Activated naive CD4-positive, alpha-beta T cell (primary cell): ENCODE measurements at regions not wholly inside any gene's neighbourhood (a gene's known extent, or its start where the extent isn't known, plus 50 kb on each side); places are given as distances from the start of the nearest gene placed in this dataset.
"Not testable (repeated sequence)": the region's sequence is repeated elsewhere in the genome, so short reads cannot be mapped to it uniquely, and the experiment has no call there.

ENCODE experiments used
- DNase-seq, 4 experiments: peaks; one replicate each; lab custom pipeline; 2025; lab: John Stamatoyannopoulos, UW

DNA sequence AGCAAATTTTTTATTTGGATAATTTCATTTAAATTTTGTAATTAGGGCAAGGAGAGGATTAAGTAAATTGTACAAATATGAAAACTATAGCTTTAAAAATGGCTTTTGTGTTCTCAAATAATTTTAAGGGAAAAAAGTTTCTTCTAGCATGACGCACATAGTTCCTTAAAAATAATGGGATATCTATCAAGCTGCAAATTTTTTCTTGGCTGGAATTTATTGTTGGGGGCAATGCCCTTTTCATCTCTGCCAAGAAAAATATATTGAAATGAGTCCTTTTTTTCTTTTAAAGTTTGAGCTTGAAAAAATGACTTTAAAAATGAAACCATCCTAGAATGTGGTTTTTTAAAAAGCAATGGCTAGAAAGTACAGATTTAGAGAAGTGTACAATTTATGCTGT lies 154.4 kb upstream of the UGT8 start:
- no peak for DNase-seq

- not testable (repeated sequence) for DNase-seq
Observed at GRCh38 chr4:114447963-114448516, 150.6 kb upstream of the UGT8 start.

DNA sequence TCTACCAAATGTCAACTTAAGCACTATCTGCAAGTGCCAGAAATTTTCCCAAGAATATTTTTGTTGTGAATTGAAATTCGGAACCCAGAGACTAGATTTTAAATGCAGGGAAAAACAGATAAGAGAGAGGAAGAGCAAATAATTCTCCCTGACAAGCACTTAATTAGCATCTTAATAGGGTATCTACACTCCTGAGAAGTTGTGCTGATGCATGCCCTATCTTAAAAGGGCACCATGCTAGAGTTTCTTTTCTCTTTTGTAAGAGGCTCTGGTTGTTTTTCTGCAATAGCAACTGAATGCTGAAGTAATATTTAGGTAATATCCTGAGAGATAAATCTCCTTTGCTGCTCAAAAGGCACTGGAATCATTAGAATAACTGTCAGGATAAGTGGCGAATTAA lies 139.9 kb upstream of the UGT8 start:
- no peak for DNase-seq

- DNase-seq: no peak
Observed at GRCh38 chr4:114464726-114465272, 133.8 kb upstream of the UGT8 start.

DNA sequence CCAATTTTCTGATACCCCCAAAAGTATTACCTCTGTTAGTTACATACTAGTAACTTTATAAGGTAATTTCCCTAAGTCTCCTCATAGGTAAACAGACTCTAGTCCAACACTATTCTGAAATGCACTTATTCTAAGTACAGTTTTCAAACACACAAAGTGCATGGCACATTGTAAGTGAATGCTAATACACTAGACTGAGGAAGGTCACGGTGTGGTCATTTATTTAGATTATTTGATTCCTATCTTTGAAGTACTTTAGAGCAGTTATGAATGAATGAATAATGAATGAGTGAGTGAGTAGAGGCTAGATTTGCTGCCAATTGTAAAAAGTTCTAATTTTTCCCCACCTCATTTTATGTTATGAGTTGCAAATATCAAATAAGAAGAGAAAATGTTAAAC lies 132.8 kb upstream of the UGT8 start:
- no peak for DNase-seq

DNA sequence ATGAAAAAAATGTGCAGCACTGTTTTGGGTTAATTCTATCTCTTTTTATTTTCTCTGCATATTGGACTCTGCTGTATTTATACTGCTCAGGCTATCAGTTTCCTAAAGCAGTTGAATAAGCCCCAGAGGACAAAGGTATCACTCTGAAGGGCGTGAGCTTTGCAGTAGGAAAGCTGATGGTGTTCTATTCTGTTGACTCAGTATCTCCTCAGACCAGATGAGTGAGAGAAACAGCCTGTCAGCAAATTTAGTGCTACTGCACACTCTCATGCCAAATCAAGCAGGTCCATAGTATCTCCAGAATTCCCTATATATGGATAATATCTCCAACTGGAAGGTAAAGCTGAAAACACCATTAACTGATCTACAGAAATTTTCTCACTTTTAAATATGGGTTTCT lies 132.3 kb upstream of the UGT8 start:
- DNase-seq: no peak

GRCh38 chr4:114472269-114473032 lies 126.2 kb upstream of the UGT8 start:
- no peak for DNase-seq

DNA sequence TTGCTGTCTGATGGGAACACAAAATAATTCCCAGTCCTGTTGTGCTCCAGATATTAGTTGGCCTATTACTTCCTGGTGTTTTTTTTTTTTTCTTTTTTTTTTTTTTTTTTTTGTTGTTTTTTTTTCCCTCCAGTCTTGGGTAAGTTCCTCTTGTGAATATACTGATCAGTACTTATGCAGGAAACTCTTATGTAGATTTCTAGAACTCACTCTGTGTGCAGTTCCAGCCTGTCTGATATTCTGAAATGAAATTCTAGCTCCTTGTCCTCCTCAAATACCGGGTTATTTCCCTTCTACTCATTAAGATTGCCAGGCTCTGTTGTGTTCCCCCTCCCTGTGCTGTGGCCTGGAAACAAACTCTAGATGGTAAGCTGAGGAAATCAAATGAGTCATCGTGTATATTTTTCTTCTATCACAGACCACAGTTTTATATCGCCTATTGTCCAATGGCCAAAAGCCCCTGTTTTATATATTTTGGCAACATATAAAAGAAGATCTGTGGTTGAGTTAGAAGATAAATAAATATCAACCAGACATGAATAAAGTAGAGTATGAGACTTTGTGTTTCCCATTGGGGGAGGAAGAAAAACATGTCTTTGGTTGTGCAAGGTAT lies 124.3 kb upstream of the UGT8 start:
- no peak for DNase-seq

DNA sequence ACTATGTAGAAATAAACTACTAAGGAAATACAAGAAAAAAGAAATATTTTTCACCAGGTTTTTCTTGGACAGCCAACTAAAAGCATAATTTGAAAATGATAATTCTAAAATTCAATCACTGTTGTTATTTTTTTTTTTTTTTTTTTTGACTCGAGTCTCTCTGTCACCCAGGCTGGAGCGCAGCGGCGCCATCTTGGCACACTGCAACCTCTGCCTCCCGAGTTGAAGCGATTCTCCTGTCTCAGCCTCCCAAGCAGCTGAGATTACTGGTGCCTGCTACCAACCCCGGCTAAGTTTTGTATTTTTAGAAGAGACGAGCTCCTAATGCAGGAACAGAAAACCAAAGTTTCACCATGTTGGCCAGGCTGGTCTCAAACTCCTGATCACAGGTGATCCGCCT lies 122.3 kb upstream of the UGT8 start:
- DNase-seq: no peak

DNA sequence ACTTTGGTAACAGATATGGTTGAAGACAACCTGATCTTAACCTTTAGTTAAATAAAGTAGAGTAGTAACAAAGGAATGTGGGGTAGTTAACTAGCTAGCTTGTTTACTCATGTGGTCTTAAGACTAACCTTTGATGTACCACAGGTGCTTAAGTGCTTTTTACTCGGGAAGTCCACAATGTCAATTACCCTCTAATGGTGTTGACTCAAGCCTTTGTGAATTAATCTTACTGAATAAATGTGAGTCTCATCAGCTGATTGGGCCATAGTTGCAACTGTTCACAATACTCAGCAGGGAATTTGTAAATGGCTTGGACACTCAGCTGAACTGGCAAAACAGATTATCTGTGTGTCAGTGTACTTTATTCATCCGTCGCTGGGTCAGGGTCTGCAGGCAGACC lies 119.0 kb upstream of the UGT8 start:
- DNase-seq: no peak

DNA sequence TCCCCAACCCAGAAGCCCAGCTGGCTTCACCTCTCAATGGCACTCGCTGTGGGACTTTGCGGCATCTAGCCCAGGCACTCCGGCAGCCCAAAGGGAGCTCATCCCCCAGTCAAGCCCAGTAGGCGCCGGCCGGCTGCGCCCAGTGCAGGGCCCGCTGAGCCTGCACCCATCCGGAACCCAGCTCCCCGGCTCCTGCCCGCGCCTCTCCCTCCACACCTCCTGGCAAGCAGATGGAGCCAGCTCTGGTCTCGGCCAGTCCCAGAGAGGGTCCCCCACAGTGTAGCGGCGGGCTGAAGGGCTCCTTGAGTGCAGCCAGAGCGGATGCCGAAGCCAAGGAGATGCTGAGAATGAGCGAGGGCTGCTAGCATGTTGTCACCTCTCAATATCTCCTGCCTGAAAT lies 116.8 kb upstream of the UGT8 start:
- no peak for DNase-seq

DNA sequence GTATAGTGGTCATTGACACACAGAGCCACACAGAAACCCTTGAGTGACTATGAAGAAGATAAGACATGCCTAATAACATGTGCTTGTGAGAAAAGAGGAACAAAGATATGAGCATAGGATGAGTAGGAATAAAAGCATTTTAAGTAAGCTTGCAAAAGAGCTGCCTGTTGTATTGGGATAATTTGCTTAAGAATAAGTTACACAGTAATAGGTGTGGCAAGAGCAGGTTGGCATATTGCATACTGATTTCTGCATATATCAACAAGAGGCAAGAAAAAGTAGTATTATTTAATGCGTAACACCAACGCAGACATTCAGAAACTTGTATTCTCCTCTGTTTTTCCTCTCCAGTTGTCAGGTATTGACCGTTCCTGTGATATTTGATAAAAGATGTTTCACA lies 111.5 kb upstream of the UGT8 start:
- no peak for DNase-seq

- no peak for DNase-seq
Observed at GRCh38 chr4:114488301-114488982, 110.2 kb upstream of the UGT8 start.

DNA sequence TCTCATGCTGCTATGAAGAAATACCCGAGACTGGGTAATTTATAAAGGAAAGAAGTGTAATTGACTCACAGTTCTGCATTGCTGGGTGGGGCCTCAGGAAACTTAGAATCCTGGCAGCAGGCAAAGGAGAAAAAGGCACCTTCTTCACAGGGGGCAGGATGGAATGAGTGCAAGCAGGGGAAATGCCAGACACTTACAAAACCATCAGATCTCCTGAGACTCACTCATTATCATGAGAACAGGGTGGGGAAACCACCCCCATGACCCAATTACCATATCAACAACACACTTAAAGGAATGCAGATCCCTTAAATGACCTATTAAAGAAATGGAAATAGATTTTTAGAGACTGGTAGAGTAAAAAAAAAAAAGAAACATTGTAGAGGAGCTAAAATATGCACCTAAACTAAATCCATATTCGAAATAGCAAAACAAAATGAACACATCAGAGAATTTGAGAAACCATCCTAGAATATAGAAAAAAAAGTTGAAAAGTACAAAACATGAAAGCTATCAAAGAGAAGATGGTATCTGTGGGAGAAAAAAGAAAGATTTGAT lies 104.3 kb upstream of the UGT8 start:
- DNase-seq: no peak

- no peak for DNase-seq
Observed at GRCh38 chr4:114495471-114495928, 103.1 kb upstream of the UGT8 start.

DNA sequence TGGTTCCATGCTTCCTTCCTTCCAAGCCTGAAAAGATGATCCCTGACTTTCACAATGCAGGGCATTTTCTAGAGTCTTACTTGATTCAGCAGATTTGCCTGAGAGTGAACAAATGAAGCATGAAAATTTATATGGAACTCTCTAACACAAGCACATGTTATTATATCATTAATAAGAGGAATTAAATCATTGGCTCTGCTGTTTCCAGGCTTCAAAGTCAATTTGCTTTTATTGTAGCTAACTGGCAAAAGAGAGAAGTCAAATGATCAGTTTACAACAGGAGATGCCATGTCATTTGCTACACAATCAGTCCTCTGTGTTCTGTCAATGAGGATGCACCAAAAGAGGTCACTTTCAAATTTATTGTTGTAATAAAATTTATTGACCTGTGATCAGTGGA lies 101.5 kb upstream of the UGT8 start:
- DNase-seq: no peak

- no peak for DNase-seq
Observed at GRCh38 chr4:114509340-114509739, 89.3 kb upstream of the UGT8 start.

DNA sequence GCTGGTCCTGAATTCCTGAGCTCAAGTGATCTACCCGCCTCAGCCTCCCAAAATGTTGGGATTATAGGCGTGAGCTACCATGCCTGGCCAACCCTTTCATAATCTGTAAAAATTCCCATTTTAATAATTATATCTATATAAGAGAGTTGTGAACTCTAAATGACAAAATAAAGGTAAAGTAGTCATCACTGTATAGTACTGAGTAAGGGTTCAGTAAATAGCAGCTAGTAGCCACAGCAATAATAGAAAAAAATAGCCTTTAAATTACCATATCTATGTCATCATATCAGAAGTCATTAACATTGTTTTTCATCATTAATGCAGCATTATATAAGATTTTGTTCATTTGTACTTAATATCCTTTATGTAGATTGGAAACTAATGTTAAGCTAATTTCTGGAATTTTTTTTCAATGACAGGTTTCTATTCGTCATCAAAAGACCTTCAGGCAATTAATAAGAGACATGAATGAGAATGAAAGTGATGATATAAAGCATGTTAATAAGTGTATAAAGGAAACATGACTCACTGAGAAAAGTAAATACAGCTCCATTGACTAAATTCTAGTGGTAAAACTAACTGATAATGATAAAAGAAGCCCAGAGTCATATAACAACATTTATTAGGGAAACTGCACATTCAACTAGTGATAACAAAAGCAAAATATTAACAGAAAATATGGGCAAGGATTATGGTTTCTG lies 85.9 kb upstream of the UGT8 start:
- no peak for DNase-seq

GRCh38 chr4:114519368-114519767 lies 79.2 kb upstream of the UGT8 start:
- no peak for DNase-seq

DNA sequence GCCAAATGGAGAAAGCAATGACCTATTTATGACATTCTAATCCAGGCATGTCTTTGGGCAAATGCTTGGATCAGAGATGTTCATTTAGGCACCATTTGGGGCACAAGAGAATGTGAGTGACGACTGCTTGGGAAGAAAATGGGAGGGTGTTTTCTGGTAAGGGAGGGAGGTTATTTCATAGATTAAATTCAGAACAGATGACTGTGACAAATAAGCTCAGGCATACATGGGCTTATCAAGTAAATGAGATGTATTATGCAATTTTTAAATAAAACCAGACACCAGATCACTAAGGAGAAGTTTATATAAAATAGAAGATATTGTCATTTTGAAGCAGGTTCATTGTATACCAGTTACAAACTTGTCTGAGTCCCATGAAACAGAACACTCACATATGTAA lies 71.4 kb upstream of the UGT8 start:
- DNase-seq: no peak

- DNase-seq: no peak
Observed at GRCh38 chr4:114527637-114528036, 71.0 kb upstream of the UGT8 start.

DNA sequence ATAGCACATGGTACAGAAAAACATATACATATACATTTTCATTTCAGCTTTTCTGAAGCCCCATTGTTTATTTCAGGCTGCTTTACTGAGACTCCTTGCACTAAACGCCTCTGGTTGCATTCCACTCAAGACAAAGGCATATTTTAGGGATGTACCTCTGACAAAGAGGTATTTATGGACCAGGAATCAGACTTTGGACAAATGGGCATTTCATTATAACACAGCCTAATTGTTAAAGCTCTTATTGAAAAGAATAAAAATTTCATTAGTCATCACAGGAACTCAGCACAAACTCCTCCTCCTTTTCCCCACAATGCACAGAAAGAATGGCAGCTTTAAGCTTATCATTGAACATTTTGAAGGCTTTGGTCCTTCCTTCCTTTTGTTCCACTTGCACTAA lies 62.9 kb upstream of the UGT8 start:
- DNase-seq: no peak
